ENCODE measurements at regions not wholly inside any gene's neighbourhood (a gene's known extent, or its start where the extent isn't known, plus 50 kb on each side); places are given as distances from the start of the nearest gene placed in this dataset.

DNA sequence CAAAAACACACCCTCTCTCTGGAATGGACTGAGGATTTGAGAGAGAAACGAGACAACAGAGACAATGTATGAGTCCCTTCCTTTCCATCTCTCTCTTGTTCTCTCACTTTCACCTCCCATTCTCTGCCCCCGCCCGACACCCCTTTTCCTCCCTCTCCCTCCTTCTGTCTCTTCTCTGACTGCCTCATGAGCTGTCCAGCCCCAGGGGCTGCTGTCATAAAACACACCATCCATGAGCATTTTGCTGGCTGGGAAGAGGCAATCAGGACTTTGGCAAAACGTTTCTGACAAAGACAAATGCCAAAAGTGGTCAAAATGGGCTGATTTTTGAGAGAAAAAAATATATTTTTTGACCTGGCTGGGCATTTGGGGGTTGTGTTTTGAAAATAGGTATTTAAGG, 377.2 kb downstream of the EN1 start:
- TF ChIP-seq, protein P1, sequence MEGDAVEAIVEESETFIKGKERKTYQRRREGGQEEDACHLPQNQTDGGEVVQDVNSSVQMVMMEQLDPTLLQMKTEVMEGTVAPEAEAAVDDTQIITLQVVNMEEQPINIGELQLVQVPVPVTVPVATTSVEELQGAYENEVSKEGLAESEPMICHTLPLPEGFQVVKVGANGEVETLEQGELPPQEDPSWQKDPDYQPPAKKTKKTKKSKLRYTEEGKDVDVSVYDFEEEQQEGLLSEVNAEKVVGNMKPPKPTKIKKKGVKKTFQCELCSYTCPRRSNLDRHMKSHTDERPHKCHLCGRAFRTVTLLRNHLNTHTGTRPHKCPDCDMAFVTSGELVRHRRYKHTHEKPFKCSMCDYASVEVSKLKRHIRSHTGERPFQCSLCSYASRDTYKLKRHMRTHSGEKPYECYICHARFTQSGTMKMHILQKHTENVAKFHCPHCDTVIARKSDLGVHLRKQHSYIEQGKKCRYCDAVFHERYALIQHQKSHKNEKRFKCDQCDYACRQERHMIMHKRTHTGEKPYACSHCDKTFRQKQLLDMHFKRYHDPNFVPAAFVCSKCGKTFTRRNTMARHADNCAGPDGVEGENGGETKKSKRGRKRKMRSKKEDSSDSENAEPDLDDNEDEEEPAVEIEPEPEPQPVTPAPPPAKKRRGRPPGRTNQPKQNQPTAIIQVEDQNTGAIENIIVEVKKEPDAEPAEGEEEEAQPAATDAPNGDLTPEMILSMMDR (IDR thresholded peaks at IDR 0.05; ENCODE audit: poor library complexity, severe bottlenecking), result no peak
- TF ChIP-seq EP300 (conservative IDR thresholded peaks at IDR 0.05; ENCODE audit: poor library complexity, severe bottlenecking) (no peak), POLR2AphosphoS5 (IDR thresholded peaks at IDR 0.05) (no peak), SMC3 (conservative IDR thresholded peaks at IDR 0.05; ENCODE audit: poor library complexity) (no peak), TAF1 (IDR thresholded peaks at IDR 0.05; ENCODE audit: low read depth) (no peak), RAD21 (conservative IDR thresholded peaks at IDR 0.05) (no peak), EZH2 (IDR thresholded peaks at IDR 0.05; ENCODE audit: borderline replicate concordance, insufficient read depth, low read length, poor library complexity, severe bottlenecking) (no peak), MXI1 (conservative IDR thresholded peaks at IDR 0.05; ENCODE audit: poor library complexity, severe bottlenecking) (no peak)
- TF ChIP-seq, protein P2, sequence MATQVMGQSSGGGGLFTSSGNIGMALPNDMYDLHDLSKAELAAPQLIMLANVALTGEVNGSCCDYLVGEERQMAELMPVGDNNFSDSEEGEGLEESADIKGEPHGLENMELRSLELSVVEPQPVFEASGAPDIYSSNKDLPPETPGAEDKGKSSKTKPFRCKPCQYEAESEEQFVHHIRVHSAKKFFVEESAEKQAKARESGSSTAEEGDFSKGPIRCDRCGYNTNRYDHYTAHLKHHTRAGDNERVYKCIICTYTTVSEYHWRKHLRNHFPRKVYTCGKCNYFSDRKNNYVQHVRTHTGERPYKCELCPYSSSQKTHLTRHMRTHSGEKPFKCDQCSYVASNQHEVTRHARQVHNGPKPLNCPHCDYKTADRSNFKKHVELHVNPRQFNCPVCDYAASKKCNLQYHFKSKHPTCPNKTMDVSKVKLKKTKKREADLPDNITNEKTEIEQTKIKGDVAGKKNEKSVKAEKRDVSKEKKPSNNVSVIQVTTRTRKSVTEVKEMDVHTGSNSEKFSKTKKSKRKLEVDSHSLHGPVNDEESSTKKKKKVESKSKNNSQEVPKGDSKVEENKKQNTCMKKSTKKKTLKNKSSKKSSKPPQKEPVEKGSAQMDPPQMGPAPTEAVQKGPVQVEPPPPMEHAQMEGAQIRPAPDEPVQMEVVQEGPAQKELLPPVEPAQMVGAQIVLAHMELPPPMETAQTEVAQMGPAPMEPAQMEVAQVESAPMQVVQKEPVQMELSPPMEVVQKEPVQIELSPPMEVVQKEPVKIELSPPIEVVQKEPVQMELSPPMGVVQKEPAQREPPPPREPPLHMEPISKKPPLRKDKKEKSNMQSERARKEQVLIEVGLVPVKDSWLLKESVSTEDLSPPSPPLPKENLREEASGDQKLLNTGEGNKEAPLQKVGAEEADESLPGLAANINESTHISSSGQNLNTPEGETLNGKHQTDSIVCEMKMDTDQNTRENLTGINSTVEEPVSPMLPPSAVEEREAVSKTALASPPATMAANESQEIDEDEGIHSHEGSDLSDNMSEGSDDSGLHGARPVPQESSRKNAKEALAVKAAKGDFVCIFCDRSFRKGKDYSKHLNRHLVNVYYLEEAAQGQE (IDR thresholded peaks at IDR 0.05; ENCODE audit: borderline replicate concordance), result no peak
